ENCODE measurements at regions not wholly inside any gene's neighbourhood (a gene's known extent, or its start where the extent isn't known, plus 50 kb on each side); places are given as distances from the start of the nearest gene placed in this dataset.

DNA sequence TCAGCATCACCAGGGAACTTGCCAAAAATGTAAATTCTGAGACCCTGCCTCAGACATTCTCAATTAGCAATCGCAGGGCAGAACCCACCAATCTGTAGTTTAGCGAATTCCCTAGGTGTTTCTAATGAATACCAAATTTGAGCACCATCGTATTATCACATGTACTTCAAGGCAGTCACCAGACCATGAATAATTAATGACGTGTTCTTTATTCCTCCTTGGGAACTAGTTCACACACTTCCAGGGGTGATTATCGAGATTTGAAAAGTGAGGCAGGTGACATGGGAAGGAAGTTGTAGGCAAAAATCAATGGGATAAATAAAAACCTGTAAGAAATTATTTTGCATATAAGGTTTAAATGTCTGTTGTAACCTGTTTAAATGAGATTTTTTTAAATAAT is 102.5 kb upstream of the CRIM1 start:
- intact Hi-C loops (cut with micrococcal nuclease) = no loop called here

DNA sequence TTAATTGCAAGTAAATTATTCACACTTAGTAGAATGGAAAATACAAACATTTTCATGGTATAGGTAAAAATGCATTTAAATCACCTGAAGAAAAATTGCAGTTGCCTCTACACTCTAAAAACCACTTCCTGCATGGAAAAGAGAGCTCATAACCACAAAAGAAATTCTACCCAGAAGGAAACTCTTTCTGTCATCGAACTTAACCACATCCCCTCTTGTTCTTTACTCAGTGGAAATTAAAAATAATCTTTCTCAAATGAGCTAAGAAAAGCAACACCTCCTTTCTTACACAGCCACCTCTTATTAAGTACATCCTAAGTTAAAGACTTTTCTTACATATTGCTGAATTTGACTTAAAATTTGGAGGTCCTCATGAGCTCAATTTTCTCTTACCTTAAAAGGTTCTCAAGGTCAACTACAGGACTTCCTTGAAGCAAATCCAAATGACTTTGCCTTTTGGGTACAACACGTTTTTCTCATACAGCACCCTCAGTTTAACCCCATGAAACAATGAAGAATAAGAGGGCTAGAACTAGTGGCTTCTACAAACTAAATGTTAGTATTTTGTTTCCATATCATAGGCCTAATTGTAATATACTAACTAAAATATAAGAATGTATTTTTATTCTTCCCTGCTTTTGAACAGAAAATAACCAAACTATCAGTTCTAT is 109.1 kb upstream of the CRIM1 start:
- Histone ChIP-seq H2AFZ (ENCODE audit: insufficient read depth, low read depth, low read length, poor library complexity, severe bottlenecking) (no peak overlapping the region), H3K4me2 (replicated peaks; ENCODE audit: extremely low read depth, low read length, poor library complexity, severe bottlenecking) (no peak overlapping the region), H3K4me1 (ENCODE audit: control insufficient read depth in 1 of 2, insufficient read depth in 2 of 2, low read length in 2 of 2) (peaks cover 0 to 5% of the 10 kb centered on the region in 2 donors), H3K9ac (ENCODE audit: insufficient read depth, low read length, poor library complexity, severe bottlenecking) (no peak overlapping the region), H3K36me3 (replicated peaks in 1 of 2; ENCODE audit: control insufficient read depth in 1 of 2, insufficient read depth in 2 of 2, low read length in 2 of 2) (no peaks in the 10 kb centered on the region), H3K79me2 (ENCODE audit: insufficient read depth, low read length) (no peaks in the 10 kb centered on the region), H4K20me1 (ENCODE audit: insufficient read depth, low read length) (no peaks in the 10 kb centered on the region), H3K4me3 (replicated peaks in 1 of 3; ENCODE audit: low read depth in 2 of 3, low read length in 3 of 3) (no peak overlapping the region), H3K27ac (ENCODE audit: low read depth in 1 of 2, low read length in 2 of 2) (no peak overlapping the region), H3K9me3 (replicated peaks in 1 of 2; ENCODE audit: control insufficient read depth in 1 of 2, insufficient read depth in 1 of 2, low read length in 2 of 2) (no peaks in the 10 kb centered on the region), H3K27me3 (ENCODE audit: control insufficient read depth in 2 of 2, insufficient read depth in 2 of 2, low read length in 2 of 2) (peaks cover 2 to 10% of the 10 kb centered on the region in 2 donors)
- TF ChIP-seq, protein P1, sequence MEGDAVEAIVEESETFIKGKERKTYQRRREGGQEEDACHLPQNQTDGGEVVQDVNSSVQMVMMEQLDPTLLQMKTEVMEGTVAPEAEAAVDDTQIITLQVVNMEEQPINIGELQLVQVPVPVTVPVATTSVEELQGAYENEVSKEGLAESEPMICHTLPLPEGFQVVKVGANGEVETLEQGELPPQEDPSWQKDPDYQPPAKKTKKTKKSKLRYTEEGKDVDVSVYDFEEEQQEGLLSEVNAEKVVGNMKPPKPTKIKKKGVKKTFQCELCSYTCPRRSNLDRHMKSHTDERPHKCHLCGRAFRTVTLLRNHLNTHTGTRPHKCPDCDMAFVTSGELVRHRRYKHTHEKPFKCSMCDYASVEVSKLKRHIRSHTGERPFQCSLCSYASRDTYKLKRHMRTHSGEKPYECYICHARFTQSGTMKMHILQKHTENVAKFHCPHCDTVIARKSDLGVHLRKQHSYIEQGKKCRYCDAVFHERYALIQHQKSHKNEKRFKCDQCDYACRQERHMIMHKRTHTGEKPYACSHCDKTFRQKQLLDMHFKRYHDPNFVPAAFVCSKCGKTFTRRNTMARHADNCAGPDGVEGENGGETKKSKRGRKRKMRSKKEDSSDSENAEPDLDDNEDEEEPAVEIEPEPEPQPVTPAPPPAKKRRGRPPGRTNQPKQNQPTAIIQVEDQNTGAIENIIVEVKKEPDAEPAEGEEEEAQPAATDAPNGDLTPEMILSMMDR (IDR thresholded peaks at IDR 0.05) = no peak
- Mint-ChIP-seq H3K27ac (no peak overlapping the region), H3K27me3 (ENCODE audit: low read depth in 3 of 3) (peaks cover 6 to 18% (median 18%) of the 10 kb centered on the region in 3 donors), H3K36me3 (no peaks in the 10 kb centered on the region), H3K4me3 (peak overlapping the region in 1 of 2 donors; percentile 22), H3K4me1 (peaks cover 14% of the 10 kb centered on the region), H3K9me3 (peaks cover 0 to 4% (median 0%) of the 10 kb centered on the region in 7 donors)
- intact Hi-C loops (cut with micrococcal nuclease) = no loop called here
- no peak for DNase-seq
- no CpG with 5 or more reads among the region's 2 CpGs for WGBS (ENCODE audit: insufficient coverage)

More for the DNA sequence above, 102.5 kb upstream of the CRIM1 start:
- H3K36me3 ChIP-seq (replicated peaks in 1 of 2; ENCODE audit: control insufficient read depth in 1 of 2, insufficient read depth in 2 of 2, low read length in 2 of 2) = no peaks in the 10 kb centered on the region
- H3K4me3 ChIP-seq (replicated peaks in 1 of 3; ENCODE audit: low read depth in 2 of 3, low read length in 3 of 3) = no peak overlapping the region
- H2AFZ ChIP-seq (ENCODE audit: insufficient read depth, low read depth, low read length, poor library complexity, severe bottlenecking) = no peak overlapping the region
- no peaks in the 10 kb centered on the region for H3K9me3 ChIP-seq (replicated peaks in 1 of 2; ENCODE audit: control insufficient read depth in 1 of 2, insufficient read depth in 1 of 2, low read length in 2 of 2)
- H3K79me2 ChIP-seq (ENCODE audit: insufficient read depth, low read length) = no peaks in the 10 kb centered on the region
- Mint-ChIP-seq H3K27me3 (ENCODE audit: low read depth in 3 of 3) (peaks cover 2 to 8% (median 3%) of the 10 kb centered on the region in 3 donors), H3K4me3 (no peak overlapping the region), H3K4me1 (no peaks in the 10 kb centered on the region), H3K36me3 (no peaks in the 10 kb centered on the region), H3K9me3 (peaks cover 0 to 4% (median 0%) of the 10 kb centered on the region in 7 donors), H3K27ac (no peak overlapping the region)
- no peak overlapping the region for H3K4me2 ChIP-seq (replicated peaks; ENCODE audit: extremely low read depth, low read length, poor library complexity, severe bottlenecking)
- H3K9ac ChIP-seq (ENCODE audit: insufficient read depth, low read length, poor library complexity, severe bottlenecking) = no peak overlapping the region
- no peak for DNase-seq
- TF ChIP-seq, protein P1 (IDR thresholded peaks at IDR 0.05) = no peak
- 93% methylated on average over 3 of the region's 5 CpGs for WGBS (ENCODE audit: insufficient coverage)
- no peaks in the 10 kb centered on the region for H4K20me1 ChIP-seq (ENCODE audit: insufficient read depth, low read length)
- no peaks in the 10 kb centered on the region for H3K4me1 ChIP-seq (ENCODE audit: control insufficient read depth in 1 of 2, insufficient read depth in 2 of 2, low read length in 2 of 2)
- H3K27me3 ChIP-seq (ENCODE audit: control insufficient read depth in 2 of 2, insufficient read depth in 2 of 2, low read length in 2 of 2) = peaks cover 0 to 3% of the 10 kb centered on the region in 2 donors
- H3K27ac ChIP-seq (ENCODE audit: low read depth in 1 of 2, low read length in 2 of 2) = no peak overlapping the region

All from CD14-positive monocyte (primary cell).